ENCODE measurements at regions not wholly inside any gene's neighbourhood (a gene's known extent, or its start where the extent isn't known, plus 50 kb on each side); places are given as distances from the start of the nearest gene placed in this dataset.
A peak's percentile ranks its signal among the peaks of the same experiment; 100 is the strongest.

GRCh38 chr20:48420176-48420575, 407.6 kb downstream of the PREX1 start:
- in situ Hi-C loops (cut with MboI; ENCODE audit: low sequenced_read_pairs, unreplicated experiment): no loop called here
- DNase-seq (ENCODE audit: low spot score): no peak
- TF ChIP-seq CTCF (IDR thresholded peaks at IDR 0.05; ENCODE audit: borderline replicate concordance, control extremely low read depth, extremely low read depth, insufficient read depth, missing control alignments): no peak

- in situ Hi-C loops (cut with MboI; ENCODE audit: low sequenced_read_pairs, unreplicated experiment): no loop called here
- no peak for DNase-seq (ENCODE audit: low spot score)
- no peak for TF ChIP-seq CTCF (IDR thresholded peaks at IDR 0.05; ENCODE audit: borderline replicate concordance, control extremely low read depth, extremely low read depth, insufficient read depth, missing control alignments)
Observed at GRCh38 chr20:48419173-48419572, 408.6 kb downstream of the PREX1 start.

- in situ Hi-C loops (cut with MboI; ENCODE audit: low sequenced_read_pairs, unreplicated experiment): no loop called here
- TF ChIP-seq CTCF (IDR thresholded peaks at IDR 0.05; ENCODE audit: borderline replicate concordance, control extremely low read depth, extremely low read depth, insufficient read depth, missing control alignments): no peak
- peak; percentile 65 for DNase-seq (ENCODE audit: low spot score)
Observed at GRCh38 chr20:48416002-48416401, 411.8 kb downstream of the PREX1 start.

GRCh38 chr20:48414786-48415185, 413.0 kb downstream of the PREX1 start:
- in situ Hi-C loops (cut with MboI; ENCODE audit: low sequenced_read_pairs, unreplicated experiment): no loop called here
- no peak for TF ChIP-seq CTCF (IDR thresholded peaks at IDR 0.05; ENCODE audit: borderline replicate concordance, control extremely low read depth, extremely low read depth, insufficient read depth, missing control alignments)

GRCh38 chr20:48411919-48412522, 415.8 kb downstream of the PREX1 start:
- in situ Hi-C loops (cut with MboI; ENCODE audit: low sequenced_read_pairs, unreplicated experiment): no loop called here
- no peak for TF ChIP-seq CTCF (IDR thresholded peaks at IDR 0.05; ENCODE audit: borderline replicate concordance, control extremely low read depth, extremely low read depth, insufficient read depth, missing control alignments)

More at GRCh38 chr20:48414786-48415185, 413.0 kb downstream of the PREX1 start:
- DNase-seq (ENCODE audit: low spot score): no peak

GRCh38 chr20:48411245-48411644, 416.6 kb downstream of the PREX1 start:
- DNase-seq (ENCODE audit: low spot score): no peak
- in situ Hi-C loops (cut with MboI; ENCODE audit: low sequenced_read_pairs, unreplicated experiment): no loop called here
- TF ChIP-seq CTCF (IDR thresholded peaks at IDR 0.05; ENCODE audit: borderline replicate concordance, control extremely low read depth, extremely low read depth, insufficient read depth, missing control alignments): no peak

More at GRCh38 chr20:48411919-48412522, 415.8 kb downstream of the PREX1 start:
- DNase-seq (ENCODE audit: low spot score): no peak
